ENCODE measurements at regions not wholly inside any gene's neighbourhood (a gene's known extent, or its start where the extent isn't known, plus 50 kb on each side); places are given as distances from the start of the nearest gene placed in this dataset.

GRCh38 chr2:230657906-230658305 is 54.7 kb upstream of the CAB39 start:
- 95% methylated on average over 10 of the region's 10 CpGs for WGBS (ENCODE audit: insufficient coverage)
- TF ChIP-seq EZH2 (IDR thresholded peaks at IDR 0.05; ENCODE audit: borderline replicate concordance, insufficient read depth, low read depth, low read length, poor library complexity, severe bottlenecking) (no peak), CTCF (IDR thresholded peaks at IDR 0.05) (no peak)
- Mint-ChIP-seq H3K27me3 (no peaks in the 10 kb centered on the region), H3K27ac (no peak overlapping the region), H3K4me3 (no peak overlapping the region), H3K9me3 (ENCODE audit: insufficient read depth) (no peaks in the 10 kb centered on the region), H3K4me1 (peaks cover 59% of the 10 kb centered on the region)
- no peak overlapping the region for H3K4me3 ChIP-seq (ENCODE audit: control extremely low read depth in 1 of 5, extremely low read depth in 1 of 5, insufficient read depth in 1 of 5, low read depth in 2 of 5, low read length in 4 of 5)
- H4K20me1 ChIP-seq (ENCODE audit: control insufficient read depth, insufficient read depth, low read length, poor library complexity, severe bottlenecking): no peaks in the 10 kb centered on the region
- no peak overlapping the region for H3K27ac ChIP-seq (ENCODE audit: low read length in 2 of 2)
- H3K9me3 ChIP-seq (ENCODE audit: control extremely low read depth in 1 of 3, control insufficient read depth in 2 of 3, insufficient read depth in 1 of 3, low read length in 2 of 3): no peaks in the 10 kb centered on the region
- H3K4me2 ChIP-seq (replicated peaks; ENCODE audit: low read depth, low read length, poor library complexity, severe bottlenecking): no peak overlapping the region
- no peaks in the 10 kb centered on the region for H3K36me3 ChIP-seq (replicated peaks in 1 of 2; ENCODE audit: control extremely low read depth in 1 of 2, control insufficient read depth in 1 of 2, extremely low read depth in 1 of 2, insufficient read depth in 2 of 2, low read length in 1 of 2)
- intact Hi-C loops (cut with micrococcal nuclease): loop anchor here (10.0 kb wide), 1 partner anchor 137 kb away; no protein-coding TSS in a partner anchor
- H2AFZ ChIP-seq (ENCODE audit: insufficient read depth, low read depth, low read length, poor library complexity, severe bottlenecking): no peak overlapping the region
- H3K4me1 ChIP-seq (ENCODE audit: control insufficient read depth in 2 of 2, insufficient read depth in 2 of 2, low read length in 2 of 2): peaks cover 44 to 56% of the 10 kb centered on the region in 2 donors
- POLR2A ChIA-PET: no interaction called here
- ATAC-seq (ENCODE audit: low read depth) (no peak), DNase-seq (no peak)
- H3K9ac ChIP-seq (ENCODE audit: low read length): no peak overlapping the region
- H3K27me3 ChIP-seq (replicated peaks in 1 of 4; ENCODE audit: control extremely low read depth in 1 of 4, control insufficient read depth in 3 of 4, insufficient read depth in 4 of 4, low read length in 3 of 4): no peaks in the 10 kb centered on the region
- H3K79me2 ChIP-seq (ENCODE audit: control insufficient read depth, insufficient read depth, low read length): no peaks in the 10 kb centered on the region
- CTCF ChIA-PET: interaction anchor here (1.2 kb wide), 1 partner anchor 140 kb away, joined by 3 read pairs; no protein-coding TSS in a partner anchor

- CTCF ChIA-PET: no interaction called here
- DNase-seq (no peak), ATAC-seq (ENCODE audit: low read depth) (no peak)
- H3K9me3 ChIP-seq (ENCODE audit: control extremely low read depth in 1 of 3, control insufficient read depth in 2 of 3, insufficient read depth in 1 of 3, low read length in 2 of 3): no peaks in the 10 kb centered on the region
- H2AFZ ChIP-seq (ENCODE audit: insufficient read depth, low read depth, low read length, poor library complexity, severe bottlenecking): peak overlapping the region; percentile 71
- H3K4me3 ChIP-seq (ENCODE audit: control extremely low read depth in 1 of 5, extremely low read depth in 1 of 5, insufficient read depth in 1 of 5, low read depth in 2 of 5, low read length in 4 of 5): no peak overlapping the region
- H3K9ac ChIP-seq (ENCODE audit: low read length): no peak overlapping the region
- no peak overlapping the region for H3K27ac ChIP-seq (ENCODE audit: low read length in 2 of 2)
- no peaks in the 10 kb centered on the region for H4K20me1 ChIP-seq (ENCODE audit: control insufficient read depth, insufficient read depth, low read length, poor library complexity, severe bottlenecking)
- no peaks in the 10 kb centered on the region for H3K27me3 Mint-ChIP-seq
- 60% methylated on average over 1 of the region's 1 CpG for WGBS (ENCODE audit: insufficient coverage)
- H3K36me3 ChIP-seq (replicated peaks in 1 of 2; ENCODE audit: control extremely low read depth in 1 of 2, control insufficient read depth in 1 of 2, extremely low read depth in 1 of 2, insufficient read depth in 2 of 2, low read length in 1 of 2): no peaks in the 10 kb centered on the region
- no peaks in the 10 kb centered on the region for H3K9me3 Mint-ChIP-seq (ENCODE audit: insufficient read depth)
- intact Hi-C loops (cut with micrococcal nuclease): loop anchor here (10.0 kb wide), 1 partner anchor 136 kb away; no protein-coding TSS in a partner anchor
- TF ChIP-seq EZH2 (IDR thresholded peaks at IDR 0.05; ENCODE audit: borderline replicate concordance, insufficient read depth, low read depth, low read length, poor library complexity, severe bottlenecking) (no peak), CTCF (IDR thresholded peaks at IDR 0.05) (no peak)
- POLR2A ChIA-PET: no interaction called here
- H3K4me3 Mint-ChIP-seq: no peak overlapping the region
- peak overlapping the region; percentile 73 for H3K27ac Mint-ChIP-seq
- H3K4me2 ChIP-seq (replicated peaks; ENCODE audit: low read depth, low read length, poor library complexity, severe bottlenecking): peak overlapping the region; percentile 49
- H3K4me1 Mint-ChIP-seq: peaks cover 65% of the 10 kb centered on the region
- H3K27me3 ChIP-seq (replicated peaks in 1 of 4; ENCODE audit: control extremely low read depth in 1 of 4, control insufficient read depth in 3 of 4, insufficient read depth in 4 of 4, low read length in 3 of 4): no peaks in the 10 kb centered on the region
- no peaks in the 10 kb centered on the region for H3K79me2 ChIP-seq (ENCODE audit: control insufficient read depth, insufficient read depth, low read length)
- peaks cover 50 to 62% of the 10 kb centered on the region in 2 donors for H3K4me1 ChIP-seq (ENCODE audit: control insufficient read depth in 2 of 2, insufficient read depth in 2 of 2, low read length in 2 of 2)
Measured at GRCh38 chr2:230658577-230658876, 54.1 kb upstream of the CAB39 start.

Measured in B cell (primary cell).